Ishikawa (cell line): ENCODE measurements at regions not wholly inside any gene's neighbourhood (a gene's known extent, or its start where the extent isn't known, plus 50 kb on each side); places are given as distances from the start of the nearest gene placed in this dataset.

Source experiments
- CREB1 ChIP-seq: IDR thresholded peaks from 2 replicates; pipeline ENCODE4 v1.6.1; 2012; ENCODE audit warnings: low read depth
- EGR1 ChIP-seq: IDR thresholded peaks from 2 replicates; pipeline ENCODE4 v1.6.1; 2012
- MAX ChIP-seq: IDR thresholded peaks from 2 replicates; pipeline ENCODE4 v1.6.1; 2012
- NFIC ChIP-seq: IDR thresholded peaks from 2 replicates; pipeline ENCODE4 v1.6.1; 2012
- RAD21 ChIP-seq: IDR thresholded peaks from 2 replicates; pipeline ENCODE4 v1.6.1; 2012; ENCODE audit warnings: low read depth
- TAF1 ChIP-seq: IDR thresholded peaks from 2 replicates; pipeline ENCODE4 v1.6.1; 2012; ENCODE audit warnings: low read depth, mild to moderate bottlenecking
- YY1 ChIP-seq: IDR thresholded peaks from 2 replicates; pipeline ENCODE4 v1.6.1; 2012; ENCODE audit warnings: low read depth
- ZBTB7A ChIP-seq: IDR thresholded peaks from 2 replicates; pipeline ENCODE4 v1.6.1; 2012; ENCODE audit warnings: low read depth
- TF ChIP-seq, protein P1 (sequence below): IDR thresholded peaks from 2 replicates; pipeline ENCODE4 v1.6.1; 2012; ENCODE audit warnings: low read depth, mild to moderate bottlenecking

DNA sequence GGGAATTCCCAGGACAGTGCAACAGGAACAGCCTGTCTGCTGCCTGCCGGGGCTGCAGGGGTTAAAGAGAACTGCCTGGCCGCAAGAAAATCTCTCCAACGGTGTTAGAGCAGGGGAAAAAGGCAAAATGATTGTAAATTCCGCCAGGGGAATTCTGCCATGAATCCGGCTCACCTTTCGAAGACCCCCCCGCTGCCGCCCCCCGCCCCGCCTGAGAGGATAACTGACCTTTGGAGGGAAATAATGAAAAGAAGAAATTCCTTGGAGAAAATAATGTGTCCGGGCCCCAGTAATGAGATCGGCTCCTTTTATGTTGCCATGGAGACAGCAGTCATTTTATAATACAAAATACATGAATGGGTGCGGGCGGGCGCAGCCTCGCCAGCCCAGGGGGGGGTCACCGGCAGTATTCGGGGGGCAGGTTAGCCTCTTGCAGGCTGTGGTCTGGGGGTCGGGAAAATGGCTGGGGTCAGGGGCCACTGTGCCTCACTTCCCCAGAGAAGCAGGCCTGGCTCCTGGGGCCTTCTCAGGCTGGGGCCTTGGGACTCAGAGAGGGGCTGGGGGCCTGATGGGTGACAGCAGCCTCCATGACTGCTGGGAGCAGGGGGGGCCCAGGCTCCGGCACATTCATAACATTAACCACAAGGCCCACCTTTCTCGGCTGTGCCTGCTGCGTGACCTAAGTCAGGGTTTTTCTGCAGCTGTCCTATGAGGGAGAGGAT is 228.1 kb downstream of the MN1 start:
- TF ChIP-seq YY1 (no peak), MAX (no peak), CREB1 (no peak), EGR1 (no peak), RAD21 (no peak), TAF1 (no peak), ZBTB7A (no peak), NFIC (no peak)
- TF ChIP-seq, protein P1, sequence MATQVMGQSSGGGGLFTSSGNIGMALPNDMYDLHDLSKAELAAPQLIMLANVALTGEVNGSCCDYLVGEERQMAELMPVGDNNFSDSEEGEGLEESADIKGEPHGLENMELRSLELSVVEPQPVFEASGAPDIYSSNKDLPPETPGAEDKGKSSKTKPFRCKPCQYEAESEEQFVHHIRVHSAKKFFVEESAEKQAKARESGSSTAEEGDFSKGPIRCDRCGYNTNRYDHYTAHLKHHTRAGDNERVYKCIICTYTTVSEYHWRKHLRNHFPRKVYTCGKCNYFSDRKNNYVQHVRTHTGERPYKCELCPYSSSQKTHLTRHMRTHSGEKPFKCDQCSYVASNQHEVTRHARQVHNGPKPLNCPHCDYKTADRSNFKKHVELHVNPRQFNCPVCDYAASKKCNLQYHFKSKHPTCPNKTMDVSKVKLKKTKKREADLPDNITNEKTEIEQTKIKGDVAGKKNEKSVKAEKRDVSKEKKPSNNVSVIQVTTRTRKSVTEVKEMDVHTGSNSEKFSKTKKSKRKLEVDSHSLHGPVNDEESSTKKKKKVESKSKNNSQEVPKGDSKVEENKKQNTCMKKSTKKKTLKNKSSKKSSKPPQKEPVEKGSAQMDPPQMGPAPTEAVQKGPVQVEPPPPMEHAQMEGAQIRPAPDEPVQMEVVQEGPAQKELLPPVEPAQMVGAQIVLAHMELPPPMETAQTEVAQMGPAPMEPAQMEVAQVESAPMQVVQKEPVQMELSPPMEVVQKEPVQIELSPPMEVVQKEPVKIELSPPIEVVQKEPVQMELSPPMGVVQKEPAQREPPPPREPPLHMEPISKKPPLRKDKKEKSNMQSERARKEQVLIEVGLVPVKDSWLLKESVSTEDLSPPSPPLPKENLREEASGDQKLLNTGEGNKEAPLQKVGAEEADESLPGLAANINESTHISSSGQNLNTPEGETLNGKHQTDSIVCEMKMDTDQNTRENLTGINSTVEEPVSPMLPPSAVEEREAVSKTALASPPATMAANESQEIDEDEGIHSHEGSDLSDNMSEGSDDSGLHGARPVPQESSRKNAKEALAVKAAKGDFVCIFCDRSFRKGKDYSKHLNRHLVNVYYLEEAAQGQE = no peak
